ENCODE measurements at regions not wholly inside any gene's neighbourhood (a gene's known extent, or its start where the extent isn't known, plus 50 kb on each side); places are given as distances from the start of the nearest gene placed in this dataset.
A peak's percentile ranks its signal among the peaks of the same experiment; 100 is the strongest.
"Not testable (repeated sequence)": the region's sequence is repeated elsewhere in the genome, so short reads cannot be mapped to it uniquely, and the experiment has no call there.

GRCh38 chr4:8961343-8961742, 89.7 kb upstream of the HMX1 start:
- H3K4me1 ChIP-seq (ENCODE audit: control insufficient read depth, insufficient read depth, low read length); intact Hi-C loops (cut with micrococcal nuclease; ENCODE audit: unreplicated experiment); ATAC-seq; H3K9me3 ChIP-seq (ENCODE audit: control insufficient read depth, insufficient read depth, low read depth, low read length); H3K27ac ChIP-seq (ENCODE audit: low read length); BruUV-seq (replicated peaks); POLR2A ChIA-PET; CTCF ChIA-PET; H3K36me3 ChIP-seq (ENCODE audit: control insufficient read depth, insufficient read depth, low read length); in situ Hi-C loops (cut with HindIII; ENCODE audit: low pct_unique_long_range_greater_than_20kb, low sequenced_read_pairs); H3K27me3 ChIP-seq (ENCODE audit: control insufficient read depth, insufficient read depth, low read length); H3K4me3 ChIP-seq (ENCODE audit: low read depth in 2 of 2, low read length in 2 of 2): not testable (repeated sequence)
- TF ChIP-seq CTCF (IDR thresholded peaks at IDR 0.05): peak; percentile 54
- peak; percentile 4 for DNase-seq (ENCODE audit: low read depth, low spot score)

- POLR2A ChIA-PET; DNase-seq (ENCODE audit: low read depth, low spot score); ATAC-seq: not testable (repeated sequence)
Measured at GRCh38 chr4:8959471-8959870, 87.8 kb upstream of the HMX1 start.

GRCh38 chr4:8954001-8954400, 82.4 kb upstream of the HMX1 start:
- H3K27ac ChIP-seq (ENCODE audit: low read length); in situ Hi-C loops (cut with HindIII; ENCODE audit: low pct_unique_long_range_greater_than_20kb, low sequenced_read_pairs); H3K36me3 ChIP-seq (ENCODE audit: control insufficient read depth, insufficient read depth, low read length); H3K4me1 ChIP-seq (ENCODE audit: control insufficient read depth, insufficient read depth, low read length); CTCF ChIA-PET; H3K27me3 ChIP-seq (ENCODE audit: control insufficient read depth, insufficient read depth, low read length); ATAC-seq; H3K4me3 ChIP-seq (ENCODE audit: low read depth in 2 of 2, low read length in 2 of 2); BruUV-seq (replicated peaks); POLR2A ChIA-PET; DNase-seq (ENCODE audit: low read depth, low spot score); H3K9me3 ChIP-seq (ENCODE audit: control insufficient read depth, insufficient read depth, low read depth, low read length); intact Hi-C loops (cut with micrococcal nuclease; ENCODE audit: unreplicated experiment): not testable (repeated sequence)

More at GRCh38 chr4:8959471-8959870, 87.8 kb upstream of the HMX1 start:
- H3K4me1 ChIP-seq (ENCODE audit: control insufficient read depth, insufficient read depth, low read length); H3K9me3 ChIP-seq (ENCODE audit: control insufficient read depth, insufficient read depth, low read depth, low read length); intact Hi-C loops (cut with micrococcal nuclease; ENCODE audit: unreplicated experiment); H3K27me3 ChIP-seq (ENCODE audit: control insufficient read depth, insufficient read depth, low read length); BruUV-seq (replicated peaks); CTCF ChIA-PET; in situ Hi-C loops (cut with HindIII; ENCODE audit: low pct_unique_long_range_greater_than_20kb, low sequenced_read_pairs); H3K27ac ChIP-seq (ENCODE audit: low read length); H3K4me3 ChIP-seq (ENCODE audit: low read depth in 2 of 2, low read length in 2 of 2); H3K36me3 ChIP-seq (ENCODE audit: control insufficient read depth, insufficient read depth, low read length): not testable (repeated sequence)

- POLR2A ChIA-PET; DNase-seq (ENCODE audit: low read depth, low spot score); H3K36me3 ChIP-seq (ENCODE audit: control insufficient read depth, insufficient read depth, low read length); H3K9me3 ChIP-seq (ENCODE audit: control insufficient read depth, insufficient read depth, low read depth, low read length); H3K4me1 ChIP-seq (ENCODE audit: control insufficient read depth, insufficient read depth, low read length); H3K27me3 ChIP-seq (ENCODE audit: control insufficient read depth, insufficient read depth, low read length); in situ Hi-C loops (cut with HindIII; ENCODE audit: low pct_unique_long_range_greater_than_20kb, low sequenced_read_pairs); BruUV-seq (replicated peaks); H3K27ac ChIP-seq (ENCODE audit: low read length); CTCF ChIA-PET; intact Hi-C loops (cut with micrococcal nuclease; ENCODE audit: unreplicated experiment); ATAC-seq; H3K4me3 ChIP-seq (ENCODE audit: low read depth in 2 of 2, low read length in 2 of 2): not testable (repeated sequence)
Measured at GRCh38 chr4:8952791-8953190, 81.2 kb upstream of the HMX1 start.

- H3K4me1 ChIP-seq (ENCODE audit: control insufficient read depth, insufficient read depth, low read length); ATAC-seq; in situ Hi-C loops (cut with HindIII; ENCODE audit: low pct_unique_long_range_greater_than_20kb, low sequenced_read_pairs); intact Hi-C loops (cut with micrococcal nuclease; ENCODE audit: unreplicated experiment); H3K4me3 ChIP-seq (ENCODE audit: low read depth in 2 of 2, low read length in 2 of 2); H3K27ac ChIP-seq (ENCODE audit: low read length); H3K36me3 ChIP-seq (ENCODE audit: control insufficient read depth, insufficient read depth, low read length); BruUV-seq (replicated peaks); POLR2A ChIA-PET; H3K27me3 ChIP-seq (ENCODE audit: control insufficient read depth, insufficient read depth, low read length); DNase-seq (ENCODE audit: low read depth, low spot score); H3K9me3 ChIP-seq (ENCODE audit: control insufficient read depth, insufficient read depth, low read depth, low read length); CTCF ChIA-PET: not testable (repeated sequence)
Measured at GRCh38 chr4:8952109-8952508, 80.5 kb upstream of the HMX1 start.

- H3K36me3 ChIP-seq (ENCODE audit: control insufficient read depth, insufficient read depth, low read length); CTCF ChIA-PET; H3K4me1 ChIP-seq (ENCODE audit: control insufficient read depth, insufficient read depth, low read length); ATAC-seq; H3K27me3 ChIP-seq (ENCODE audit: control insufficient read depth, insufficient read depth, low read length); intact Hi-C loops (cut with micrococcal nuclease; ENCODE audit: unreplicated experiment); H3K4me3 ChIP-seq (ENCODE audit: low read depth in 2 of 2, low read length in 2 of 2); H3K9me3 ChIP-seq (ENCODE audit: control insufficient read depth, insufficient read depth, low read depth, low read length); POLR2A ChIA-PET; DNase-seq (ENCODE audit: low read depth, low spot score); H3K27ac ChIP-seq (ENCODE audit: low read length); BruUV-seq (replicated peaks); in situ Hi-C loops (cut with HindIII; ENCODE audit: low pct_unique_long_range_greater_than_20kb, low sequenced_read_pairs): not testable (repeated sequence)
Measured at GRCh38 chr4:8945506-8945905, 73.9 kb upstream of the HMX1 start.

- CTCF ChIA-PET; H3K4me1 ChIP-seq (ENCODE audit: control insufficient read depth, insufficient read depth, low read length); DNase-seq (ENCODE audit: low read depth, low spot score); H3K9me3 ChIP-seq (ENCODE audit: control insufficient read depth, insufficient read depth, low read depth, low read length); H3K27ac ChIP-seq (ENCODE audit: low read length); ATAC-seq; BruUV-seq (replicated peaks); in situ Hi-C loops (cut with HindIII; ENCODE audit: low pct_unique_long_range_greater_than_20kb, low sequenced_read_pairs); intact Hi-C loops (cut with micrococcal nuclease; ENCODE audit: unreplicated experiment); H3K36me3 ChIP-seq (ENCODE audit: control insufficient read depth, insufficient read depth, low read length); H3K4me3 ChIP-seq (ENCODE audit: low read depth in 2 of 2, low read length in 2 of 2); POLR2A ChIA-PET; H3K27me3 ChIP-seq (ENCODE audit: control insufficient read depth, insufficient read depth, low read length): not testable (repeated sequence)
Measured at GRCh38 chr4:8943367-8943766, 71.7 kb upstream of the HMX1 start.

Measured in Panc1 (cell line).